Cardiac muscle cell (in vitro differentiated cells and primary cell): ENCODE measurements at regions not wholly inside any gene's neighbourhood (a gene's known extent, or its start where the extent isn't known, plus 50 kb on each side); places are given as distances from the start of the nearest gene placed in this dataset.

Experiments
- DNase-seq, 2 donors: peaks; one replicate each; pipeline versions ENCODE4 v3.0.0 to v3.0.0-alpha.2; 2010 to 2017; ENCODE audit warnings: low read depth in 1 of 2, low spot score in 1 of 2
- H3K27ac ChIP-seq: fragments of 200-600 bp; sonication (generic); 2 replicates; pipeline ENCODE4 v1.5.1; 2016
- H3K27me3 ChIP-seq: fragments of 200-600 bp; sonication (generic); 2 replicates; pipeline ENCODE4 v1.6.0; 2016; ENCODE audit warnings: control low read depth
- H3K36me3 ChIP-seq: fragments of 200-600 bp; sonication (generic); 2 replicates; pipeline ENCODE4 v1.5.1; 2016; ENCODE audit warnings: control low read depth
- H3K4me1 ChIP-seq: fragments of 200-600 bp; sonication (generic); 2 replicates; pipeline ENCODE4 v1.8.1; 2017; ENCODE audit warnings: low read depth, mild to moderate bottlenecking, mixed run types
- H3K4me3 ChIP-seq: fragments of 200-600 bp; sonication (generic); 2 replicates; pipeline ENCODE4 v1.5.1; 2016; ENCODE audit warnings: mild to moderate bottlenecking
- H3K9me3 ChIP-seq: fragments of 200-600 bp; sonication (generic); 2 replicates; pipeline ENCODE4 v1.5.1; 2017; ENCODE audit warnings: low read depth, mild to moderate bottlenecking, control low read depth
- CTCF ChIP-seq: IDR thresholded peaks from 2 replicates; pipeline ENCODE4 v1.5.1; 2012; ENCODE audit warnings: low read depth, mild to moderate bottlenecking, low read length

DNA sequence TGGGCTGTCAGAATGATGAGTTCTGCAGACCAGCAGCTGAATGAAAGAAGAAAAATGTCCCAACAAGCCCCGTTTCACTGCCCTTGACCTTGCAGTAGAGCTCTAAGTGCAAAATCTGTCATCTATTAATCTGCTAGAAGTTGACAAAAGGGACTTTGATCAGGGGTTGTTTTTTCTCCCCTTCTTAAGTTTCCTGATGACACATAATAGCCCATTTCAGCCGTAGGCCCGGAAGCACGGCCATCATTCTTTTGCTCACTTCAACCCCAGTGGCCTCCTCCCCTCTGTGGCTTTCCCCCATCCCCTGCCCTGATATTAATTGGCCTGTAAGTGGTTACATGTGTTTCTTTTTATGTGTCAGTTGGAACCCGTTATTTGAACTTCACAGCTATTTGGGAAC is 298.9 kb downstream of the RPLP1 start:
- Histone ChIP-seq H3K36me3 (no peaks in the 10 kb centered on the region), H3K27ac (no peak overlapping the region), H3K9me3 (no peaks in the 10 kb centered on the region), H3K4me1 (no peaks in the 10 kb centered on the region), H3K27me3 (peaks cover 3% of the 10 kb centered on the region), H3K4me3 (no peak overlapping the region)
- no peak for TF ChIP-seq CTCF
- DNase-seq = no peak

DNA sequence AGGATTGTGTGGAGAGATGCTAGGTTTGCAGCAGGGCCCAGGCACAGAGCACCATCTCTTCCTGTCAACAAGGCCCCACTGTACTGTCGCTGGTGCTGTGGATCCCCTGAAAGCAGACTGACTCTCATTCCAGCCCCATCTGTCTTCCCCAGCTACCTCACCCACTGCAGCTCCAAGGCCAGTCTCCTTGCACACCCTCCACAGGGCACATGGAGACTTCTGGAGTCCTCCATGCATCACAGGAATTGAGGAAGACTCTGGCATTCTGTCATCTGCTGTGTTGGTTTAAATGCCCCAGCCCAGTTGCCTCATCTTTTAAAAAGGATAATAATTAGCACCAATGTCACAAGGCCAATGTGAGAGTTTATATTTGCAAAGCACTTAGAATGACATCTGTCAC is 301.2 kb downstream of the RPLP1 start:
- peaks cover 3% of the 10 kb centered on the region for H3K27me3 ChIP-seq
- TF ChIP-seq CTCF = no peak

DNA sequence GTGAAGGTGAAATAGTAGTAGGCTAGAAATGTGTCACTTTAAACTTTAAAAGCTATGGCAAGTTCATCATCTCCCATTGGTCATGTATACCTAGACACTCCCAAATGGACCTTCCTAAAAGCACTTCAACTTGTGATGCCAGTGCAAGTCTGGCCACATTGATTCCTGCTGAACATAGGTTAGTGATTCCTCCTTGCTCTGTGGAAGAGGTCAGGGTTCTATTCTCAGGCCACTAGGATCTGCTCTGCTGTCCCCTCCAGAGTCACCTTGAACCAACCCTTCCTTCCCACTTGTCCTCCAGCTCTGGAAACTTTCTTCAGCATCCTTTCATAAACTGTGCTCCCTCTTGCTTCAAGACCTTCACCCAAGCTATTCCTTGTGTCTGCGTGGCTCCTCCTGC is 301.7 kb downstream of the RPLP1 start:
- Histone ChIP-seq H3K9me3 (no peaks in the 10 kb centered on the region), H3K4me1 (no peaks in the 10 kb centered on the region), H3K4me3 (no peak overlapping the region), H3K27ac (no peak overlapping the region), H3K36me3 (no peaks in the 10 kb centered on the region), H3K27me3 (peaks cover 3% of the 10 kb centered on the region)
- no peak for DNase-seq
- TF ChIP-seq CTCF = no peak

More for the DNA sequence above, 301.2 kb downstream of the RPLP1 start:
- Histone ChIP-seq H3K27ac (no peak overlapping the region), H3K9me3 (no peaks in the 10 kb centered on the region), H3K4me3 (no peak overlapping the region), H3K36me3 (no peaks in the 10 kb centered on the region), H3K4me1 (no peaks in the 10 kb centered on the region)
- DNase-seq = no peak

- Histone ChIP-seq H3K4me1 (no peaks in the 10 kb centered on the region), H3K27ac (no peak overlapping the region), H3K9me3 (no peaks in the 10 kb centered on the region), H3K36me3 (no peaks in the 10 kb centered on the region), H3K27me3 (peaks cover 9% of the 10 kb centered on the region), H3K4me3 (no peak overlapping the region)
- DNase-seq = peak in 1 of 2 donors; percentile 29
- no peak for TF ChIP-seq CTCF
Measured at GRCh38 chr15:69755551-69756310, 303.1 kb downstream of the RPLP1 start.

GRCh38 chr15:69756440-69756839 is 303.8 kb downstream of the RPLP1 start:
- Histone ChIP-seq H3K36me3 (no peaks in the 10 kb centered on the region), H3K27me3 (peaks cover 12% of the 10 kb centered on the region), H3K27ac (no peak overlapping the region), H3K4me3 (no peak overlapping the region), H3K4me1 (no peaks in the 10 kb centered on the region), H3K9me3 (no peaks in the 10 kb centered on the region)
- no peak for DNase-seq
- TF ChIP-seq CTCF = no peak
